ENCODE measurements at regions not wholly inside any gene's neighbourhood (a gene's known extent, or its start where the extent isn't known, plus 50 kb on each side); places are given as distances from the start of the nearest gene placed in this dataset.

GRCh38 chr5:174185506-174185905 is 140.0 kb downstream of the NSG2 start:
- Histone ChIP-seq H3K9me3 (ENCODE audit: control insufficient read depth in 4 of 4, insufficient read depth in 3 of 4, low read length in 3 of 4) (peaks cover 0 to 2% (median 0%) of the 10 kb centered on the region in 4 donors), H3K9ac (ENCODE audit: insufficient read depth in 1 of 2, low read length in 2 of 2) (no peak overlapping the region), H3K4me3 (no peak overlapping the region), H3K27ac (ENCODE audit: low read depth in 1 of 2, low read length in 1 of 2) (no peak overlapping the region), H3K4me1 (ENCODE audit: control insufficient read depth in 5 of 5, insufficient read depth in 5 of 5, low read length in 5 of 5) (peaks cover 0 to 26% (median 14%) of the 10 kb centered on the region in 5 donors), H3K27me3 (ENCODE audit: control insufficient read depth in 3 of 3, insufficient read depth in 3 of 3, low read length in 2 of 3) (no peaks in the 10 kb centered on the region), H3K36me3 (ENCODE audit: control insufficient read depth in 4 of 4, insufficient read depth in 4 of 4, low read length in 4 of 4) (no peaks in the 10 kb centered on the region)
- WGBS, 2 donors: 84 to 90% methylated on average over 3 of the region's 3 CpGs
- no peak for ATAC-seq (ENCODE audit: insufficient read depth, low FRiP score)
- no peak for TF ChIP-seq CTCF (IDR thresholded peaks at IDR 0.05; ENCODE audit: control extremely low read depth, extremely low read depth)
- DNase-seq: no peak

- TF ChIP-seq CTCF (IDR thresholded peaks at IDR 0.05; ENCODE audit: control extremely low read depth, extremely low read depth): no peak
- Histone ChIP-seq H3K9ac (ENCODE audit: insufficient read depth in 1 of 2, low read length in 2 of 2) (no peak overlapping the region), H3K27ac (ENCODE audit: low read depth in 1 of 2, low read length in 1 of 2) (no peak overlapping the region), H3K36me3 (ENCODE audit: control insufficient read depth in 4 of 4, insufficient read depth in 4 of 4, low read length in 4 of 4) (no peaks in the 10 kb centered on the region), H3K4me1 (ENCODE audit: control insufficient read depth in 5 of 5, insufficient read depth in 5 of 5, low read length in 5 of 5) (peaks cover 0 to 26% (median 14%) of the 10 kb centered on the region in 5 donors), H3K4me3 (no peak overlapping the region), H3K27me3 (ENCODE audit: control insufficient read depth in 3 of 3, insufficient read depth in 3 of 3, low read length in 2 of 3) (no peaks in the 10 kb centered on the region), H3K9me3 (ENCODE audit: control insufficient read depth in 4 of 4, insufficient read depth in 3 of 4, low read length in 3 of 4) (no peaks in the 10 kb centered on the region)
- ATAC-seq (ENCODE audit: insufficient read depth, low FRiP score) (no peak), DNase-seq (peak in 2 of 3 donors; percentile 16 to 31)
- 82 to 87% methylated on average over 10 of the region's 10 CpGs for WGBS, 2 donors
These were observed 140.7 kb downstream of the NSG2 start for GRCh38 chr5:174186096-174186695.

GRCh38 chr5:174187001-174187400 is 141.5 kb downstream of the NSG2 start:
- H3K4me1 ChIP-seq (ENCODE audit: control insufficient read depth in 5 of 5, insufficient read depth in 5 of 5, low read length in 5 of 5): peaks cover 0 to 26% (median 14%) of the 10 kb centered on the region in 5 donors
- H3K27ac ChIP-seq (ENCODE audit: low read depth in 1 of 2, low read length in 1 of 2): no peak overlapping the region
- H3K4me3 ChIP-seq: no peak overlapping the region
- TF ChIP-seq CTCF (IDR thresholded peaks at IDR 0.05; ENCODE audit: control extremely low read depth, extremely low read depth): no peak
- 86 to 89% methylated on average over 7 of the region's 7 CpGs for WGBS, 2 donors
- H3K9ac ChIP-seq (ENCODE audit: insufficient read depth in 1 of 2, low read length in 2 of 2): no peak overlapping the region
- H3K9me3 ChIP-seq (ENCODE audit: control insufficient read depth in 4 of 4, insufficient read depth in 3 of 4, low read length in 3 of 4): no peaks in the 10 kb centered on the region
- H3K27me3 ChIP-seq (ENCODE audit: control insufficient read depth in 3 of 3, insufficient read depth in 3 of 3, low read length in 2 of 3): no peaks in the 10 kb centered on the region
- ATAC-seq (ENCODE audit: insufficient read depth, low FRiP score): no peak
- no peak for DNase-seq
- H3K36me3 ChIP-seq (ENCODE audit: control insufficient read depth in 4 of 4, insufficient read depth in 4 of 4, low read length in 4 of 4): no peaks in the 10 kb centered on the region

- Histone ChIP-seq H3K27me3 (ENCODE audit: control insufficient read depth in 3 of 3, insufficient read depth in 3 of 3, low read length in 2 of 3) (no peaks in the 10 kb centered on the region), H3K4me1 (ENCODE audit: control insufficient read depth in 5 of 5, insufficient read depth in 5 of 5, low read length in 5 of 5) (peaks cover 0 to 26% (median 14%) of the 10 kb centered on the region in 5 donors), H3K27ac (ENCODE audit: low read depth in 1 of 2, low read length in 1 of 2) (no peak overlapping the region), H3K36me3 (ENCODE audit: control insufficient read depth in 4 of 4, insufficient read depth in 4 of 4, low read length in 4 of 4) (no peaks in the 10 kb centered on the region), H3K9me3 (ENCODE audit: control insufficient read depth in 4 of 4, insufficient read depth in 3 of 4, low read length in 3 of 4) (no peaks in the 10 kb centered on the region), H3K4me3 (no peak overlapping the region), H3K9ac (ENCODE audit: insufficient read depth in 1 of 2, low read length in 2 of 2) (no peak overlapping the region)
- no peak for ATAC-seq (ENCODE audit: insufficient read depth, low FRiP score)
- TF ChIP-seq CTCF (IDR thresholded peaks at IDR 0.05; ENCODE audit: control extremely low read depth, extremely low read depth): no peak
- 73 to 78% methylated on average over 6 of the region's 6 CpGs for WGBS, 2 donors
- peak in 2 of 3 donors; percentile 31 to 34 for DNase-seq
These were observed 142.0 kb downstream of the NSG2 start for GRCh38 chr5:174187481-174187880.
